Lower lobe of right lung (tissue), 2 donors: ENCODE measurements at regions not wholly inside any gene's neighbourhood (a gene's known extent, or its start where the extent isn't known, plus 50 kb on each side); places are given as distances from the start of the nearest gene placed in this dataset.
A peak's percentile ranks its signal among the peaks of the same experiment; 100 is the strongest.

Experiments
- ATAC-seq, 2 donors: fragments of 200-7000 bp; cut with Tn5 transposase; one replicate each; pipeline ENCODE4 v1.9.1; 2020 to 2022; ENCODE audit warnings: mild to moderate bottlenecking in 2 of 2, moderate library complexity in 2 of 2
- DNase-seq: peaks from one replicate; pipeline ENCODE4 v3.0.0-alpha.2; 2020
- H3K27ac ChIP-seq: fragments of 200-600 bp; one replicate; pipeline ENCODE4 v1.8.0; 2022
- H3K27me3 ChIP-seq: fragments of 200-600 bp; one replicate; pipeline ENCODE4 v1.8.0; 2022; ENCODE audit warnings: low read depth
- H3K36me3 ChIP-seq: fragments of 200-600 bp; one replicate; pipeline ENCODE4 v1.8.0; 2022; ENCODE audit warnings: mild to moderate bottlenecking
- H3K4me1 ChIP-seq: fragments of 200-600 bp; one replicate; pipeline ENCODE4 v1.8.0; 2022
- H3K4me3 ChIP-seq: fragments of 200-600 bp; one replicate; pipeline ENCODE4 v1.8.0; 2022; ENCODE audit warnings: mild to moderate bottlenecking
- H3K9me3 ChIP-seq: fragments of 200-600 bp; one replicate; pipeline ENCODE4 v1.8.0; 2022
- intact Hi-C: fragments of 100-400 bp; cut with DNase I; formaldehyde crosslinking; loops from one replicate; pipeline ENCODE4 v1.11.0; 2022
- TF ChIP-seq, protein P1 (sequence below): fragments of 200-600 bp; IDR thresholded peaks from one replicate; pipeline ENCODE4 v1.8.0; 2022; ENCODE audit warnings: antibody characterized with exemption, mild to moderate bottlenecking
- donor health status: DM: no; HTN: yes; CAD: no; lungs with severe emphysema.

GRCh38 chr12:20187456-20187855, 180.9 kb upstream of the PDE3A start:
- Histone ChIP-seq H3K4me1 (no peaks in the 10 kb centered on the region), H3K27ac (no peak overlapping the region), H3K4me3 (no peak overlapping the region), H3K9me3 (no peaks in the 10 kb centered on the region), H3K27me3 (no peaks in the 10 kb centered on the region), H3K36me3 (no peaks in the 10 kb centered on the region)
- TF ChIP-seq, protein P1, sequence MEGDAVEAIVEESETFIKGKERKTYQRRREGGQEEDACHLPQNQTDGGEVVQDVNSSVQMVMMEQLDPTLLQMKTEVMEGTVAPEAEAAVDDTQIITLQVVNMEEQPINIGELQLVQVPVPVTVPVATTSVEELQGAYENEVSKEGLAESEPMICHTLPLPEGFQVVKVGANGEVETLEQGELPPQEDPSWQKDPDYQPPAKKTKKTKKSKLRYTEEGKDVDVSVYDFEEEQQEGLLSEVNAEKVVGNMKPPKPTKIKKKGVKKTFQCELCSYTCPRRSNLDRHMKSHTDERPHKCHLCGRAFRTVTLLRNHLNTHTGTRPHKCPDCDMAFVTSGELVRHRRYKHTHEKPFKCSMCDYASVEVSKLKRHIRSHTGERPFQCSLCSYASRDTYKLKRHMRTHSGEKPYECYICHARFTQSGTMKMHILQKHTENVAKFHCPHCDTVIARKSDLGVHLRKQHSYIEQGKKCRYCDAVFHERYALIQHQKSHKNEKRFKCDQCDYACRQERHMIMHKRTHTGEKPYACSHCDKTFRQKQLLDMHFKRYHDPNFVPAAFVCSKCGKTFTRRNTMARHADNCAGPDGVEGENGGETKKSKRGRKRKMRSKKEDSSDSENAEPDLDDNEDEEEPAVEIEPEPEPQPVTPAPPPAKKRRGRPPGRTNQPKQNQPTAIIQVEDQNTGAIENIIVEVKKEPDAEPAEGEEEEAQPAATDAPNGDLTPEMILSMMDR: no peak
- intact Hi-C loops: no loop called here
- ATAC-seq (no peak), DNase-seq (no peak)

- DNase-seq: no peak
- H3K27me3 ChIP-seq: no peaks in the 10 kb centered on the region
- no peak overlapping the region for H3K27ac ChIP-seq
- H3K4me1 ChIP-seq: no peaks in the 10 kb centered on the region
- peak; percentile 62 to 75 for ATAC-seq
- intact Hi-C loops: no loop called here
- no peaks in the 10 kb centered on the region for H3K36me3 ChIP-seq
- H3K9me3 ChIP-seq: no peaks in the 10 kb centered on the region
- TF ChIP-seq, protein P1: no peak
- H3K4me3 ChIP-seq: no peak overlapping the region
Measured at GRCh38 chr12:20188930-20189653, 179.2 kb upstream of the PDE3A start.

DNA sequence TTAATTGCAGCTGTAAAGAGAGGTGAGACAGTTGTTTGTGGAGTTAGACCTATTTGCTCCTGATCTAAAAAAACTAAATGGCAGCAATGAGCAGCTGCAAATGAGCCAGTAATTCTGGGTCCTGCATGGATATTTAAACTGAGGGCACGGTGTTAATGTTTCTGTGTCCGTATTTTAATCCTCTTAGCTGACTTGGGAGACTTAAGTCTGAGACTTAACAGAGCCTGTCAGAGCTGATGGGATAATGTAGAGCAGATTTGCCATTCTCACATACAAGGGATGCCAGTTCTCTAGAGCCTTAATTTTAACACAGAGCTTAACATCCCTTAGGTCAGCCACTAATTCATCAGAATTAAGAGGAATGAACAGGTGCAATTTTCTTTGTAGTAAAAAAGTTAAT, 178.6 kb upstream of the PDE3A start:
- Histone ChIP-seq H3K27ac (no peak overlapping the region), H3K4me1 (no peaks in the 10 kb centered on the region), H3K27me3 (no peaks in the 10 kb centered on the region), H3K9me3 (no peaks in the 10 kb centered on the region), H3K4me3 (no peak overlapping the region), H3K36me3 (no peaks in the 10 kb centered on the region)
- TF ChIP-seq, protein P1: no peak
- ATAC-seq: no peak
- intact Hi-C loops: no loop called here
- no peak for DNase-seq

DNA sequence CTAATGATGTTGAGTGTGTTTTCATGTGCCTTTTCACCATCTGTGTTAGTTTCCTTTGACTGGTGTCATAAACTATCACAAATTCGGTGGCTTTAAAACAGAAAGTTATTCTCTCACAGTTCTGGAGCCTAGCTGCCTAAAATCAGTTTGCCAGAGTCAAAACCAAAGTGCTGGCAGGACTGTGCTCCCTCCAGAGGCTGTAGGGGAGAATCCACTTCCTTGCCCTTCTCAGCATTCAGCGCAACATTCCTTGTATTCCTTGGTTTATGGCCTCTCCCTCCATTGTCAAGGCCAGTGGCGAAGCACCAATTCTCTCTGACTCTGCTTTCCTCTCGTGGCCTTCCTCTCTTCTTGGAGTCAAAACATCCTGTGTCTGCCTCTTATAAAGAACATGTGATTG, 174.2 kb upstream of the PDE3A start:
- peak in 1 of 2 donors; percentile 29 for ATAC-seq
- Histone ChIP-seq H3K36me3 (no peaks in the 10 kb centered on the region), H3K27me3 (no peaks in the 10 kb centered on the region), H3K27ac (no peak overlapping the region), H3K9me3 (no peaks in the 10 kb centered on the region), H3K4me1 (no peaks in the 10 kb centered on the region), H3K4me3 (no peak overlapping the region)
- TF ChIP-seq, protein P1: peak; percentile 9
- DNase-seq: no peak
- intact Hi-C loops: no loop called here

- Histone ChIP-seq H3K27me3 (no peaks in the 10 kb centered on the region), H3K4me3 (no peak overlapping the region), H3K4me1 (no peaks in the 10 kb centered on the region), H3K27ac (no peak overlapping the region), H3K9me3 (no peaks in the 10 kb centered on the region), H3K36me3 (no peaks in the 10 kb centered on the region)
- intact Hi-C loops: no loop called here
- ATAC-seq (no peak), DNase-seq (no peak)
- TF ChIP-seq, protein P1: no peak
Measured at GRCh38 chr12:20196767-20197166, 171.6 kb upstream of the PDE3A start.
